HG02943 (cell line): ENCODE measurements at regions not wholly inside any gene's neighbourhood (a gene's known extent, or its start where the extent isn't known, plus 50 kb on each side); places are given as distances from the start of the nearest gene placed in this dataset.

Experiments
- ATAC-seq: cut with Tn5 transposase; IDR thresholded peaks from one replicate; pipeline ENCODE4 v1.9.1; 2021; ENCODE audit warnings: mild to moderate bottlenecking, low read depth, moderate library complexity; ENCODE audit not compliant: unreplicated experiment

- no peak for ATAC-seq
These were observed 103.2 kb downstream of the BTBD3 start for GRCh38 chr20:12020846-12021245.

- ATAC-seq: no peak
These were observed 104.4 kb downstream of the BTBD3 start for GRCh38 chr20:12022126-12022525.

GRCh38 chr20:12023194-12023795, 105.6 kb downstream of the BTBD3 start:
- ATAC-seq: no peak

DNA sequence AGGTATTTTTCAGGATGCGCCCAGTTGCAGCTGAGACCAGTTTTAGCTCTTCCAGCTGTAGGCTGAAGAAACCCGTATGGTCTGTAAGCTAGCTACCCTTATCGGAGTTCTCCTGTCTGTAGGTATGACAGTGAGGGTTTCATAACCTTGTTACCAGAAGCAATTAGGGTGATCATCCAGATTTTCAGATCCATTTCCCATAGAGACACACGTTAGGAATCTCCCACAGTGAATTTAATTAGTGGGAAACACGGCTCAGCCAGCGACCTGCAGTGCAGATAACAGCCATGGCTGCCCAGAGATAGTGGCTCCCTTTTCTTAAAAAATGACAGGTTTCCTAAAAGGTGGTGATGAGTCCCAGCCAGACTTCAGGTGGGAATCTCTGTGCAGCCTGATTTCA, 111.1 kb downstream of the BTBD3 start:
- no peak for ATAC-seq

- ATAC-seq: no peak
These were observed 112.8 kb downstream of the BTBD3 start for GRCh38 chr20:12030470-12030869.

GRCh38 chr20:12036142-12036541, 118.4 kb downstream of the BTBD3 start:
- no peak for ATAC-seq

GRCh38 chr20:12037521-12037920, 119.8 kb downstream of the BTBD3 start:
- no peak for ATAC-seq

- no peak for ATAC-seq
These were observed 122.6 kb downstream of the BTBD3 start for GRCh38 chr20:12040261-12040660.

DNA sequence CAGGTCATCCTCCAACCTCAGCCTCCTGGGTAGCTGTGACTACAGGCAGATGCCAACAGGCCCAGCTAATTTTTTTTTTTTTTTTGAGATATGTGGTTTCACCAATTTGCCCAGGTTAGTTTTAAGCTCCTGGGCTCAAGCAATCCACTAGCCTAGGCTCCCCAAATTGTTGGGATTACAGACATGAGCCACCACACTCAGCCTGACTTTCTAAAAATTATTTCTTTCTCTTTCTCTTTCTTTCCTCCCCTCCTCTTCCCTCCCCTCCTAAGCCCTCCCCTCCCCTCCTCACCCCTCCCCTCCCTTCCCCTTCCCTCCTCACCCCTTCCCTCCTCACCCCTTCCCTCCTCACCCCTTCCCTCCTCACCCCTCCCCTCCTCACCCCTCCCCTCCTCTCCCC, 127.3 kb downstream of the BTBD3 start:
- no peak for ATAC-seq

DNA sequence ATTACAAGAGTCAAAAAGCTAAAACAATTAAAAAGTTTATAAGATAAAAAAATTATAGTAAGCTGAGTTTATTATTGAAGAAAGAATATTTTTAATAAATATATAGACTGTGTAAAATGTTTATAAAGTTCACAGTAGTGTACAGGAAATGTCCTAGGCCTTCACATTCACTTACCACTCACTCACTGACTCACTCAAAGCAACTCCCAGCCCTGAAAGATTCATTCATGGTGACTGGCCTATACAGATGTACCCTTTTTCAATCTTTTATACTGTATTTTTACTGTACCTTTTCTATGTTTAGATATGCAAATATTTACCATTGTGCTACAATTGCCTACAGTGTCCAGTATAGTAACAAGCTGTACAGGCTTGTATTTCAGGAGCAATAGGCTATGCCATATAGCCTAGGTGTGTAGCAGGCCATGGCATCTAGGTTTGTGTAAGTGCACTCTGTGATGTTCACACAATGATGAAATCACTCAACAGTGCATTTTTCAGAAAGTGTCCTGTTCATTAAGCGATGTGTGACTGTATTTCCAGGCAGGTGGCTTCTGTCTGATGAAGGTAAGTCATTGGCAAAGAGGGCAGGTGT, 130.2 kb downstream of the BTBD3 start:
- no peak for ATAC-seq

DNA sequence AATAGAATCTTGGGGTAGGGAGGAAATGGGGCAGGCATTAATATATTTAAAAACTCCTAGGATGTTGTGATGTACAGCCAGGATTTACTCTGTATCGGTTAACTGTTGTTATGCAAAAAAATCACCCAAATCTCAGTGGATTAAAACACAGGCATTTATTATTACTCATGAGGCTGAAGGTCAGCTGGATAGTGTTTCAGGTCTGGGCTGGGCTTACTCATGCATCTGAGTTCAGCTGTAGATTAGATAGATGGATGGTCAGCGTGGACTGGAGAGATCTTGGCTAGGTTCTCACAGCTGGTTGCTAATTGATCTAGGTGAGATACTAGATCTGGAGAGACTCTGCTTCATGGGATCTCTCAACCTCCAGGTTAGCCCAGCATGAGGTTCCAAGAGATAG, 131.4 kb downstream of the BTBD3 start:
- ATAC-seq: no peak

- no peak for ATAC-seq
These were observed 133.8 kb downstream of the BTBD3 start for GRCh38 chr20:12051206-12052163.

DNA sequence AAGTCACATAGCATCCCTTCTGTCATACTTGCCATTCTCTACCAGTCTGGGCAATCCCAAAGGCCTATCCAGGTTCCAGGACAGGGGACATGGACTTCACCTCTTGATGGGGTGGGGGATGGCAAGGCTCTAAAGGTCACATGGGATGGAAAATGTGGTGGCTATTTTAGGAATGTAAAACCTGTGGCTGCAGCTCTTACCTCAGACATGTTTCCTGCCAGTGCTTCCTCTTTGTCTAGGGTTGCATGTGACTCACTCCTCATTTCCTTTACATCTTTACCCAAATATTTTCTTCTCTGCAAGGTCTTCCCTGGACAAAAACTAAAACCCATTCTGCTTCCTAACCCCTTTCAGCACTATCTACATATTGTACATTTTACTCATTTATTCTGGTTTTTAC, 135.7 kb downstream of the BTBD3 start:
- no peak for ATAC-seq

- ATAC-seq: no peak
These were observed 136.9 kb downstream of the BTBD3 start for GRCh38 chr20:12054556-12054955.

- ATAC-seq: no peak
These were observed 137.5 kb downstream of the BTBD3 start for GRCh38 chr20:12055161-12055560.

DNA sequence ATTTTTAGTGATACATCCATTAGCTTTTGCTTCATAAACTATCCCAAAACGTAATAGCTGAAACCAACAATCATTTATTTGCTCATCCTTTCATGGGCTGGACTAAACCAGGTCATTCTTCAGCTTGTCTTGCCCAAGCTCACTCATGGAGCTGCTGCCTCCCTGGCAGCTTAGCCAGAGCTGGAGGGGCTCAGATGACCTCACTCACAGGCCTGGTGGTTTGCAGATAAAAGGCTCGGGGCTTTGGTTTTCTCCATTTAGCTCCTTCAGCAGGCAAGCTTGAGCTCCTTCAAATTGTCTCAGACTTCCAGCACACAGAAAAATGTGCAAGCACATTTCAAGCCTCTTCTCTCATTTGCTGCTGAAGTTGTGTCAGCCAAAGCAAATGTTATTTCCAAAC, 139.1 kb downstream of the BTBD3 start:
- no peak for ATAC-seq

DNA sequence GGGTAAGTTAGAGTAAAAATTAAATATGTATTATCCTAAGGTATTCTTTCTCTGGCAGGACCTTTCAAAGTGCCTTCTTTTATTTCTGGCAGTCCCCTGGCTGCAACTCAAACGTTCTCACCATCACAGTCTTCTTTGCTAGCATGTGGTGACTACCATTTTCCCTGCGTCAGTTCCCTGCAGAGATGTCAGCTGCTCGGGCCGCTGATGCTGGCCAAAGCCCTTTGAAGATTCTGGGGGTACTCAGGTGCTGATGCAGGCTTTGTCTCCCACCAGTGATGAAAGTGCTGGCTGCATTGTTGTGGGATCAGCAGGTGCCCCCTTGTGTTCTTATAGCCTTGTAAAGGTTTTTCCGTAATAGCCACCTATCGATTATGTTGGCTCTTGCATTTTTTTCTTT, 140.1 kb downstream of the BTBD3 start:
- ATAC-seq: no peak

- no peak for ATAC-seq
These were observed 140.5 kb downstream of the BTBD3 start for GRCh38 chr20:12058216-12058615.

DNA sequence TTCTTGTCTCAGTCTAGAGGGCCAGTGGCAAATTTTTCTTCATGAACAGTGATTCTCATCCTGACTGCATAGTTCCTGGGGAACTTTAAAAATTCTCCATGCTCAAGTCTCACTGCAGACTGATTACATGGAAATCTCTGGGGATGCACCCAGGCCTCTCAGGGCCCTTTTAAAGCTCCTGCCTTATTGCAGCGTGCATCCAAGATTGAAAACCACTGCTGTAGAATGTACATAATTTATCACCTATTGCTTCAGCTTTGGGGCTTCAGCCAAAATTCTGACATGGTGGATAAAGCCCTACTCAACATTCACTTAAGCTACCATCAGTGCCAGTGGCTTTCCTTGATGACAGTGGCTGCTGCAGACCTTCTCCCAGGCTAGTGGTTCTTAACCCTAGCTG, 143.8 kb downstream of the BTBD3 start:
- no peak for ATAC-seq

DNA sequence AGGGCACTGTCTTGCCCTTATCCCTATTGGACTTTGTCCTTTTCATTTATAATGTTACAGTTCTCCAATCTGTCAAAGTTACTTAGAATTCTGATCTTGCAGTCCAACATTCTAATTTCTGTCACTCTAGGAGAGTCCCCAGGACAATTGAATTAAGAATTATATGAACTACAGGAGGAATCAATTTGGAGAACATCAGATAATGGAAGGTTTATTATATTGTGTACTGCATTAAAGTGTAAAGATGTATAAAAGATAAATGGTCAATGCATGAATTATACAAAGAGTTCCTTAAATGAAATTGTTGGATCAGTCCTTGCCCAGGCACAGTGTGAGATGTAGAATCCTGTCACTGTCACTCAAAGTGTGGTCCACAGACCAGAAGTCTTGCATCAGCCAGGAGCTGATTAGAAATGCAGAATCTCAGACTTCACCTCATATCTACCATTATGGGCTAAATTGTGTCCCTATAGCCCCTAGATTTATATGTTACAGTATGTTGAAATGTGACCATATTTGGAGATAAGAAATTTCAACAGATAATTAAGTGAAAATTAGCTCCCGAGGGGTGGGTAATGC, 145.5 kb downstream of the BTBD3 start:
- ATAC-seq: no peak

DNA sequence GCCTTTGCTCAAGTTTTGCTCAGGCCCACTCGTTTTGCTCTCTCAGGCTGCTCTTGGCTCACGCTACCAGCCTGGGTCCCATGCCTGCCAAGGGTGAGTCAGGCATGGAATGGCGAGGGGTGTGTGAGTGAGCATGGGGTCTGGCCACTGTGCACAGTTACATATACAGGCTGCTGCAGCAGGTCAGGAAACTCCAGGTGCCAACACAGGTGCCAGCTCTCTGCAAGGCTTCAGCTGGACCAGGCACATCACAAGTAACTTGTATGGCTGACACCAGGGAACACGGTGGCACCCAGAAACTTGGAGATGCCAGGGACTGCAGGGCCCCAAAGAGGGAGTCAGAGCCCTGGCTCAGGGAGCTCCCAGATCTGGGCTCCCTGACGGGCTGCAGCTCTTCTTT, 146.8 kb downstream of the BTBD3 start:
- no peak for ATAC-seq
